Stimulated activated CD4-positive, alpha-beta T cell treated with anti-CD3 and anti-CD28 coated beads, Interleukin-4, amount 100 ng/mL, for 48 hours (primary cell): ENCODE measurements at regions not wholly inside any gene's neighbourhood (a gene's known extent, or its start where the extent isn't known, plus 50 kb on each side); places are given as distances from the start of the nearest gene placed in this dataset.

Experiments
- DNase-seq, 2 donors: peaks; one replicate each; pipeline ENCODE4 v3.0.0-alpha.2; 2020; ENCODE audit warnings: low read depth in 2 of 2

- no peak for DNase-seq
Observed at GRCh38 chr16:9462984-9463383, 371.5 kb downstream of the HAPSTR1 start.

GRCh38 chr16:9463461-9463860 is 372.0 kb downstream of the HAPSTR1 start:
- DNase-seq, result no peak

- no peak for DNase-seq
Observed at GRCh38 chr16:9465161-9465560, 373.7 kb downstream of the HAPSTR1 start.

- DNase-seq, result no peak
Observed at GRCh38 chr16:9469512-9469911, 378.1 kb downstream of the HAPSTR1 start.

GRCh38 chr16:9476744-9477143 is 385.3 kb downstream of the HAPSTR1 start:
- DNase-seq, result no peak

GRCh38 chr16:9479008-9479407 is 387.6 kb downstream of the HAPSTR1 start:
- DNase-seq, result no peak

GRCh38 chr16:9480503-9480902 is 389.1 kb downstream of the HAPSTR1 start:
- no peak for DNase-seq

- DNase-seq, result no peak
Observed at GRCh38 chr16:9481747-9482730, 390.6 kb downstream of the HAPSTR1 start.

- no peak for DNase-seq
Observed at GRCh38 chr16:9484426-9484825, 393.0 kb downstream of the HAPSTR1 start.

- no peak for DNase-seq
Observed at GRCh38 chr16:9484881-9485280, 393.4 kb downstream of the HAPSTR1 start.

GRCh38 chr16:9489835-9490467 is 398.5 kb downstream of the HAPSTR1 start:
- no peak for DNase-seq

- no peak for DNase-seq
Observed at GRCh38 chr16:9495824-9496223, 404.4 kb downstream of the HAPSTR1 start.

GRCh38 chr16:9497750-9498149 is 406.3 kb downstream of the HAPSTR1 start:
- DNase-seq, result no peak

GRCh38 chr16:9499941-9500593 is 408.6 kb downstream of the HAPSTR1 start:
- DNase-seq, result no peak

GRCh38 chr16:9500872-9501271 is 409.4 kb downstream of the HAPSTR1 start:
- no peak for DNase-seq

GRCh38 chr16:9503251-9503984 is 412.0 kb downstream of the HAPSTR1 start:
- DNase-seq, result no peak

- DNase-seq, result no peak
Observed at GRCh38 chr16:9508328-9508936, 417.0 kb downstream of the HAPSTR1 start.

GRCh38 chr16:9509663-9510062 is 418.2 kb downstream of the HAPSTR1 start:
- no peak for DNase-seq

GRCh38 chr16:9511389-9511788 is 419.9 kb downstream of the HAPSTR1 start:
- no peak for DNase-seq

- DNase-seq, result no peak
Observed at GRCh38 chr16:9516444-9516843, 425.0 kb downstream of the HAPSTR1 start.

- no peak for DNase-seq
Observed at GRCh38 chr16:9518051-9518450, 426.6 kb downstream of the HAPSTR1 start.
